Trophoblast cell (in vitro differentiated cells and primary cell): ENCODE measurements at regions not wholly inside any gene's neighbourhood (a gene's known extent, or its start where the extent isn't known, plus 50 kb on each side); places are given as distances from the start of the nearest gene placed in this dataset.

Experiments
- DNase-seq, 2 donors: peaks; one replicate each; pipeline ENCODE4 v3.0.0-alpha.2; 2016
- H2AFZ ChIP-seq: 2 replicates; pipeline ENCODE4 v1.6.1; 2013; ENCODE audit warnings: low read length, moderate library complexity, mild to moderate bottlenecking; ENCODE audit not compliant: insufficient read depth, poor library complexity
- H2AK5ac ChIP-seq: 2 replicates; pipeline ENCODE4 v1.6.1; 2013; ENCODE audit warnings: mild to moderate bottlenecking, low read length
- H2BK120ac ChIP-seq: 2 replicates; pipeline ENCODE4 v1.6.1; 2013; ENCODE audit warnings: low read length, mild to moderate bottlenecking, moderate library complexity; ENCODE audit not compliant: insufficient read depth, poor library complexity
- H2BK12ac ChIP-seq: 2 replicates; pipeline ENCODE4 v1.6.1; 2013; ENCODE audit warnings: mild to moderate bottlenecking, low read length, moderate library complexity
- H2BK5ac ChIP-seq: 2 replicates; pipeline ENCODE4 v1.6.1; 2013; ENCODE audit warnings: low read length, low read depth, moderate library complexity, mild to moderate bottlenecking; ENCODE audit not compliant: poor library complexity
- H3K14ac ChIP-seq: 2 replicates; pipeline ENCODE4 v1.6.1; 2013; ENCODE audit warnings: mild to moderate bottlenecking, low read length
- H3K18ac ChIP-seq: 2 replicates; pipeline ENCODE4 v1.6.1; 2013; ENCODE audit warnings: mild to moderate bottlenecking, low read length
- H3K23ac ChIP-seq: 2 replicates; pipeline ENCODE4 v1.6.1; 2013; ENCODE audit warnings: low read length
- H3K27ac ChIP-seq: 2 replicates; pipeline ENCODE4 v1.5.1; 2013; ENCODE audit warnings: low read depth, mild to moderate bottlenecking, inconsistent platforms, low read length, moderate library complexity
- H3K27me3 ChIP-seq: 2 replicates; pipeline ENCODE4 v1.6.1; 2013; ENCODE audit warnings: inconsistent platforms, mild to moderate bottlenecking, low read length, moderate library complexity; ENCODE audit not compliant: insufficient read depth
- H3K36me3 ChIP-seq, 2 experiments: 1 replicate in 1 of 2; 2 replicates in 1 of 2; pipeline ENCODE4 v1.6.1; 2013; ENCODE audit warnings: low read length in 2 of 2, mild to moderate bottlenecking in 2 of 2, moderate library complexity in 1 of 2; ENCODE audit not compliant: insufficient read depth in 2 of 2, control insufficient read depth in 1 of 2
- H3K4ac ChIP-seq: 2 replicates; pipeline ENCODE4 v1.6.1; 2013; ENCODE audit warnings: low read depth, mild to moderate bottlenecking, low read length, moderate library complexity
- H3K4me1 ChIP-seq, 2 experiments: 1 replicate in 1 of 2; 2 replicates in 1 of 2; pipeline ENCODE4 v1.6.1; 2013; ENCODE audit warnings: low read length in 2 of 2, mild to moderate bottlenecking in 2 of 2, moderate library complexity in 1 of 2; ENCODE audit not compliant: insufficient read depth in 2 of 2, control insufficient read depth in 1 of 2
- H3K4me2 ChIP-seq: 2 replicates; pipeline ENCODE4 v1.6.1; 2013; ENCODE audit warnings: inconsistent platforms, mild to moderate bottlenecking, low read length, moderate library complexity
- H3K4me3 ChIP-seq: 2 replicates; pipeline ENCODE4 v1.5.1; 2013; ENCODE audit warnings: mild to moderate bottlenecking, low read depth, low read length, inconsistent platforms
- H3K79me1 ChIP-seq: one replicate; pipeline ENCODE4 v1.6.1; 2013; ENCODE audit warnings: low read length
- H3K79me2 ChIP-seq: 2 replicates; pipeline ENCODE4 v1.6.1; 2013; ENCODE audit warnings: low read length, mild to moderate bottlenecking; ENCODE audit not compliant: control insufficient read depth, insufficient read depth, poor library complexity
- H3K9ac ChIP-seq: 2 replicates; pipeline ENCODE4 v1.6.1; 2013; ENCODE audit warnings: mild to moderate bottlenecking, low read length
- H3K9me3 ChIP-seq: 2 replicates; pipeline ENCODE4 v1.6.1; 2013; ENCODE audit warnings: low read depth, mild to moderate bottlenecking, control low read depth, inconsistent platforms, low read length; ENCODE audit not compliant: insufficient read depth
- H4K12ac ChIP-seq: 2 replicates; pipeline ENCODE4 v1.6.1; 2013; ENCODE audit warnings: low read depth, mild to moderate bottlenecking, low read length, moderate library complexity
- H4K8ac ChIP-seq: 2 replicates; pipeline ENCODE4 v1.6.1; 2013; ENCODE audit warnings: low read depth, mild to moderate bottlenecking, low read length, moderate library complexity
- H4K91ac ChIP-seq: one replicate; pipeline ENCODE4 v1.6.1; 2013; ENCODE audit warnings: low read depth, mild to moderate bottlenecking, low read length, moderate library complexity
- WGBS: extraction: QIAGEN DNeasy Blood & Tissue Kit; methylation state at CpG from one replicate; pipeline ENCODE4 v1.1.7; 2013; ENCODE audit warnings: missing lambda C conversion rate; ENCODE audit not compliant: insufficient read length, insufficient coverage; ENCODE audit errors: extremely low coverage; 5-methylcytosine and 5-hydroxymethylcytosine counted together

DNA sequence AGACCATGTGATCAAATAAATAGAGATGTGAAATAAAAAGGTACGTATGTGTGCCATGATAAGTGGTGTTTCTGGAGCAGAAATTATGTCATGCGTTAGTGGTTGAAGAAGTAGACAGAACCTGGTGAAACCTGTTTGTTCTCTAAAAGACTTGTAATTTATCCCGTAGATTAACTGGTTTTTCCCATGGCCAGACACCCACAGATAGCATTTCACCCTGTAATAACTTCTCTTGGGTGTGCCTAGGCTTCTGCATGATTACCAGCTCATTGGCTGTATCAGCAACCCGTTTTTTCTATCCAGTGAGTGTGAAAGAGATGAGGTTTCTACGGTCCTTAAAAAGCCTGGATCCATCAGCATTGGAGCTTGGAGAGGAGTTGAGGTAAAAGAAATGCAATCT is 471.3 kb downstream of the NPIPA7 start:
- Histone ChIP-seq H4K12ac (no peak overlapping the region), H3K4me2 (no peak overlapping the region), H3K4me3 (no peak overlapping the region), H3K9me3 (no peaks in the 10 kb centered on the region), H3K79me2 (no peaks in the 10 kb centered on the region), H2BK120ac (no peak overlapping the region), H3K79me1 (no peaks in the 10 kb centered on the region), H2AFZ (no peak overlapping the region), H3K23ac (no peak overlapping the region), H3K36me3 (no peaks in the 10 kb centered on the region), H3K18ac (no peak overlapping the region), H3K4me1 (no peaks in the 10 kb centered on the region), H4K91ac (no peak overlapping the region), H3K27me3 (no peaks in the 10 kb centered on the region), H2BK12ac (no peak overlapping the region), H2AK5ac (no peak overlapping the region), H2BK5ac (no peak overlapping the region), H3K27ac (no peak overlapping the region), H4K8ac (no peak overlapping the region), H3K4ac (no peak overlapping the region), H3K14ac (no peak overlapping the region), H3K9ac (no peak overlapping the region)
- DNase-seq: no peak
- WGBS: no CpG with 5 or more reads among the region's 5 CpGs

DNA sequence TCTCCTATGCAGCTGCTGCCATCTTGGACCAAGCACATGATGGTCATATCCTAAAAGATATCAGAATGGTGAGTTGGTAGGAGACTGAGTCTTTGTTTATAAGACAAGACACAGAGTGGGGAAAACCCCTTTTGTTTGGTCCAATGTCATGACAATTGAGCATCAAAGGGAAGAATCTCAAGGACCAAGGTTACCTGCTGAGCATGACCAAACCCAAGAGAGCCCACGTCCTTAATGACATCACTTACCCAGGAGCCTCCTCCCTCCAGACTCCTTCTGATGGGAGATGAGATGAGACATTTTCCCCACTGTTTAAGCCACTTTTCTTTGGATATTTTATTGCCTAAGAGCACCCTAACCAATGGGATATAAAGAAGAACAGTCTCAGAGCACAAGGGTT is 478.1 kb downstream of the NPIPA7 start:
- Histone ChIP-seq H3K27ac (no peak overlapping the region), H3K79me2 (no peaks in the 10 kb centered on the region)

DNA sequence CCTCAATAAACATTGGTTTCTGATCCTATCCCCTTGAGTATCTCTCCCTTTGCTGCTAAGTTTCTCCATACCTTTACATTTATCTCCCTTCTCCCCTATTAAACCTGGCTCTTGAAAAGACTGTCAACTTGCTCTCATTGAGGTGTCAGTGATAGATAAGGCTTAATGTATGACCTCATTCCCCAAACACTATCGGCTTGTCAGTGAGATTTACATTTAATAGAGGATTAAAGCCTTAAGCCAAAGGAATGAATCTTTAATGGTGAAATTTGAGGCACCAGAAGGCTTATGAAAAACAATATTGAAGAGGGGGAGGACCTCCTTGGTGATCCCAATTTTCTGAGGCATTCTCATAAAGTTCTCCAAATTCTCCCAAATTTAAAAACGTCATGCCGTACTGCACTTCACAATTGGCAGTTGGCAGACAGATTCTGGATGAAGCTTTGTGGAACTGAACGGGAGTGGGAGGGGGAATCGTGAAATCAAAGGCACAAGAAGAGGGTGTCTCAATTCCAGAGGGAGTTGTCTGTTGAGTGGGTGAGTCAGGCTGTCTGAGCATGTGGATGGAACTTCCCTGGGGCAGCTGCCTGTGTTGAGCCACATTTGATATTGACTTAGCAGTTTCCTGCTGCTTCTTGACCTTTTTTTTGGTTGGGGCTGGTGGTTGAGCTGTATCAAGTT is 478.8 kb downstream of the NPIPA7 start:
- no peak overlapping the region for H3K4me2 ChIP-seq
- no peak overlapping the region for H3K4me3 ChIP-seq
- no peak overlapping the region for H3K23ac ChIP-seq
- WGBS: no CpG with 5 or more reads among the region's 5 CpGs
- H2BK120ac ChIP-seq: no peak overlapping the region
- no peaks in the 10 kb centered on the region for H3K79me1 ChIP-seq
- no peak overlapping the region for H3K18ac ChIP-seq
- no peak overlapping the region for H2AK5ac ChIP-seq
- no peak overlapping the region for H3K9ac ChIP-seq
- no peak overlapping the region for H4K91ac ChIP-seq
- no peak overlapping the region for H2BK12ac ChIP-seq
- no peak overlapping the region for H3K14ac ChIP-seq
- no peak overlapping the region for H4K12ac ChIP-seq
- H3K4ac ChIP-seq: no peak overlapping the region
- no peak overlapping the region for H4K8ac ChIP-seq
- H3K36me3 ChIP-seq: no peaks in the 10 kb centered on the region
- H2BK5ac ChIP-seq: no peak overlapping the region
- no peaks in the 10 kb centered on the region for H3K27me3 ChIP-seq
- H3K79me2 ChIP-seq: no peaks in the 10 kb centered on the region
- DNase-seq: peak; percentile 14 to 30
- H3K9me3 ChIP-seq: no peaks in the 10 kb centered on the region
- no peaks in the 10 kb centered on the region for H3K4me1 ChIP-seq
- no peak overlapping the region for H3K27ac ChIP-seq
- no peak overlapping the region for H2AFZ ChIP-seq

More for the DNA sequence above, 478.1 kb downstream of the NPIPA7 start:
- no peak overlapping the region for H4K12ac ChIP-seq
- no peak overlapping the region for H2AFZ ChIP-seq
- no peak overlapping the region for H2AK5ac ChIP-seq
- no peaks in the 10 kb centered on the region for H3K9me3 ChIP-seq
- H4K8ac ChIP-seq: no peak overlapping the region
- no peak overlapping the region for H3K4ac ChIP-seq
- H3K23ac ChIP-seq: no peak overlapping the region
- H3K4me1 ChIP-seq: no peaks in the 10 kb centered on the region
- H4K91ac ChIP-seq: no peak overlapping the region
- no peak overlapping the region for H3K9ac ChIP-seq
- no CpG with 5 or more reads among the region's 1 CpG for WGBS
- H3K27me3 ChIP-seq: no peaks in the 10 kb centered on the region
- DNase-seq: no peak
- H3K14ac ChIP-seq: no peak overlapping the region
- no peak overlapping the region for H3K4me3 ChIP-seq
- H2BK5ac ChIP-seq: no peak overlapping the region
- H2BK12ac ChIP-seq: no peak overlapping the region
- no peak overlapping the region for H3K18ac ChIP-seq
- no peaks in the 10 kb centered on the region for H3K36me3 ChIP-seq
- no peak overlapping the region for H3K4me2 ChIP-seq
- H2BK120ac ChIP-seq: no peak overlapping the region
- H3K79me1 ChIP-seq: no peaks in the 10 kb centered on the region

DNA sequence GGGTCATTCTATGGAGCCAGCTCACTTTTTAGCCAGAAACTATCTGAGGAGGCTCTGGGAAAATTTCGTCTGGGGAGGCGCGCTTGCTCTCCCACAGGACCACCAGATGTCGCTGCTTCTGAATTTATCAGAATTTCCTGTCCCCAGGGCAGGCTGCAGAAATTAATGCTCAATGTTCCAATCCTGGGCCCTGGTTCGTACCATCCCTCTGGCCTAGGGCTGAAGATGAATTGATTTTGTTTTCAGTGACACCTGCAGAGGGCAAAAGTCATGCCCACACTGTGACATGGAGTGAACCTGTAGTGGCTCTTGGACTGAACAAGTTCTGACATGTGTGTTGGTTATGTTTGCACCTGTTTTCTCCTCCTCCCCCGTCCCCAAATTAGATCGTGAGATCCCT is 482.6 kb downstream of the NPIPA7 start:
- no peak overlapping the region for H3K23ac ChIP-seq
- WGBS: no CpG with 5 or more reads among the region's 7 CpGs
- no peak overlapping the region for H4K8ac ChIP-seq
- H2BK5ac ChIP-seq: no peak overlapping the region
- no peaks in the 10 kb centered on the region for H3K4me1 ChIP-seq
- no peak overlapping the region for H2BK12ac ChIP-seq
- no peak overlapping the region for H4K12ac ChIP-seq
- no peak overlapping the region for H3K4me2 ChIP-seq
- H2AFZ ChIP-seq: no peak overlapping the region
- no peak overlapping the region for H3K9ac ChIP-seq
- H3K9me3 ChIP-seq: no peaks in the 10 kb centered on the region
- no peak overlapping the region for H3K27ac ChIP-seq
- no peaks in the 10 kb centered on the region for H3K79me2 ChIP-seq
- H3K14ac ChIP-seq: no peak overlapping the region
- no peak overlapping the region for H4K91ac ChIP-seq
- H2BK120ac ChIP-seq: no peak overlapping the region
- no peak overlapping the region for H3K18ac ChIP-seq
- H3K79me1 ChIP-seq: no peaks in the 10 kb centered on the region
- H3K4ac ChIP-seq: no peak overlapping the region
- H3K36me3 ChIP-seq: no peaks in the 10 kb centered on the region
- no peaks in the 10 kb centered on the region for H3K27me3 ChIP-seq
- no peak overlapping the region for H3K4me3 ChIP-seq
- peak; percentile 11 to 71 for DNase-seq
- no peak overlapping the region for H2AK5ac ChIP-seq
